Testis (tissue), 2 donors: ENCODE measurements at regions not wholly inside any gene's neighbourhood (a gene's known extent, or its start where the extent isn't known, plus 50 kb on each side); places are given as distances from the start of the nearest gene placed in this dataset.

Source experiments
- POLR2A ChIP-seq: fragments of 450-650 bp; IDR thresholded peaks from one replicate; pipeline ENCODE4 v1.6.1; 2017; ENCODE audit warnings: antibody characterized with exemption, mild to moderate bottlenecking, moderate library complexity
- TF ChIP-seq, protein P1 (sequence below), 3 experiments: fragments of 450-650 bp in 2 of 3; fragments of 200-600 bp in 1 of 3; sonication (generic) in 1 of 3; IDR thresholded peaks; one replicate each; pipeline ENCODE4 v1.5.1; 2016 to 2019; ENCODE audit warnings: antibody characterized with exemption in 3 of 3, mild to moderate bottlenecking in 2 of 3, moderate library complexity in 1 of 3

DNA sequence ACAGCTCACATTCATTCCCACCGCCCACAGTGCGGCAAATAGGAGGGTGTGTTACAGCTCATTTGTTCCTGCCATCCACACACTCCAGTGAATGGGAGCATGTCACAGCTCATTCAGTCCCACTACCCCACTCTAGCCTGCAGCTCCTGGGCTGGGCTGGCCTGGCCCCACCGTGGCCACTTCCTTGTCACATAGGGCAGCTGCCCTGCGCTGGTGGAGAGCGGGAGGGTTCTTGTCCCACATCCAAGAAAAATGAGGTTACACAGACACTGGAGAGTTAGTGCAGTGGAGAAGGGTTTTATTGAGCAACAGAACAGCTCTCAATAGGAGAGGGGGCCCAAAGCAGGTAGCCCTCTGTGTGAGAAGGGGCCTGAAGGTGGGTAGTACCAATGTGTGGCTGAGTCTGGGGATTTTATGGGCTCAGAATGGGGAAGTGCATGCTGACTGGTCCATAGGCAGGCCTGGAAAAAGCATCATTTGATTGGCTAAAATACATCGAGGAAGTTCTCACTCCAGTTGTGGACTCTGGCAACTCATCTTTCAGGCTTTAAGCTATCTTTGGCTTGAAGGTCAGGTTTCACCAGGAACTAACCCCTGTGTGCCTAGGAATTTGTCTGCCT lies 249.7 kb downstream of the ETAA1 start:
- TF ChIP-seq, protein P1, sequence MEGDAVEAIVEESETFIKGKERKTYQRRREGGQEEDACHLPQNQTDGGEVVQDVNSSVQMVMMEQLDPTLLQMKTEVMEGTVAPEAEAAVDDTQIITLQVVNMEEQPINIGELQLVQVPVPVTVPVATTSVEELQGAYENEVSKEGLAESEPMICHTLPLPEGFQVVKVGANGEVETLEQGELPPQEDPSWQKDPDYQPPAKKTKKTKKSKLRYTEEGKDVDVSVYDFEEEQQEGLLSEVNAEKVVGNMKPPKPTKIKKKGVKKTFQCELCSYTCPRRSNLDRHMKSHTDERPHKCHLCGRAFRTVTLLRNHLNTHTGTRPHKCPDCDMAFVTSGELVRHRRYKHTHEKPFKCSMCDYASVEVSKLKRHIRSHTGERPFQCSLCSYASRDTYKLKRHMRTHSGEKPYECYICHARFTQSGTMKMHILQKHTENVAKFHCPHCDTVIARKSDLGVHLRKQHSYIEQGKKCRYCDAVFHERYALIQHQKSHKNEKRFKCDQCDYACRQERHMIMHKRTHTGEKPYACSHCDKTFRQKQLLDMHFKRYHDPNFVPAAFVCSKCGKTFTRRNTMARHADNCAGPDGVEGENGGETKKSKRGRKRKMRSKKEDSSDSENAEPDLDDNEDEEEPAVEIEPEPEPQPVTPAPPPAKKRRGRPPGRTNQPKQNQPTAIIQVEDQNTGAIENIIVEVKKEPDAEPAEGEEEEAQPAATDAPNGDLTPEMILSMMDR (IDR thresholded peaks at IDR 0.05), result no peak
- TF ChIP-seq POLR2A, result no peak
